GM18511 (cell line): ENCODE measurements at regions not wholly inside any gene's neighbourhood (a gene's known extent, or its start where the extent isn't known, plus 50 kb on each side); places are given as distances from the start of the nearest gene placed in this dataset.

ENCODE experiments used
- ATAC-seq: cut with Tn5 transposase; IDR thresholded peaks from one replicate; pipeline ENCODE4 v1.9.1; 2021; ENCODE audit warnings: mild to moderate bottlenecking, moderate library complexity; ENCODE audit not compliant: unreplicated experiment

DNA sequence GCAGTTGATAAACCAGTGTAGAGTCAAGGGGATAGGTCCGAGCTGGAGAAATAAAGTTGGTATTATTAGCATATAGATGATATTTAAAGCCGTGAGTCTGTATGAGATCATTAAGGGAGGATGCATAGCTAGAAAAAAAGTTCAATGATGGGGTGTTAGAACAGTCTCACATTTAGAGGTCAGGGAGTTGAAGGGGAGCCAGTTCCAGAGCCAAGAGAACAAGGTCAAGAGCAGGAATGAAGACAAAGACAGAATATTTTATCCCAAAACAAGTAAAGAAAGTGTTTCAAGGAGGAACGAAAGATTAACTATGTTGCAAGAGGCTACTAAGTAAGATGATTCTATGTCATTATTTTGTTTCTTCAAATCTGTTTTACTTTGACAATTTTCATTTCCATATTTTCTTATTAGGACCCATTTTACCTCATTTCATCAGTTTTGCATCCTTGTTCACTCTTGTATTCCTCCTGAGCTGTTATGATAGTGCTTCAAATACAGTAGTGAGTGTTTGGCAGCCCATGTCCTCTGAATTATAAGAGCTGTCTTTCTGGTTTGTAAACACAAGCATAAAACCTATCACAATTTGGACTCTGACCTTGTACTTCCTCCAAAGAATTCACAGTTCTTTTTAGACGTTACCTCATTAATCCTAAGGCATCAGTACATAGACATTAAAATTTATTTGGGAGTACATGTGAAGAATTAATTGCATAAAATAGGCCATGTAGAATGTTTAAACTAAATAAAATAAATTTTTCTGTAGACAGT is 695.7 kb upstream of the NECTIN3 start:
- no peak for ATAC-seq

DNA sequence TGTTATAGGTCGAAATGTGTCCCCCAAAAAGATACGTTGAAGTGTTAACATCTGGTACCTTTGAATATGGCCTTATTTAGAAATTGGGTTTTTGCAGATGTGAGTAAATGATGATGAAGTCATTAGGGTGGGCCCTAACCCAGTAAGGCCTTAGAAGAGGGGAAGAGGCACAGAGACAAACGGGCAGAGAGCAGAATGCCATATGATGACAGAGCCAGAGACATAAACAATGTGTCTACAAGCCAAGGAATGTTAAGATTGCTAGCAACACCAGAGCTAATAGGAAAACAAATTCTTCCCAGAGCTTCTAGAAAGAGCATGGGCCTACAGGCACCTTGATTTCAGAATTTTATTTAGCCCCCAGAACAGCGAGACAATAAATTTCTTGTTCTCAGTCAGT is 693.1 kb upstream of the NECTIN3 start:
- ATAC-seq = no peak

DNA sequence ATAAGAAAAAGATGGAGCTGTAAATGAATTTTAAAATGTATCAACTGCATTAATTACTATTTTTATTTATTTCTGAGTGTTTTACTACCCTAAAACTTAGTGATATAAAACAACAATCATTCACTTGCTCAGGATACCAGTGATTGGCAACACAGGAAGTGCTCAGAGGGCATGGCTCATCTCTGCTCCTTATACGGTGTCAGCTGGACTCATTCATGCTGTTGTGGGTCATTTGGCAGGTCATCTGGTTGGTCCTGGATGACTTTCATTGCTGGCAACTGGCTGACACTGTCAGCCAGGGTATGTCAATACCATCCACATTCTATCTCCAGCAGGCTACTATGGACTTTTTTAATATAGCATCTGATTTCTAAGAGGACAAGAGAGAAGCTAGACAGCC is 689.6 kb upstream of the NECTIN3 start:
- no peak for ATAC-seq

DNA sequence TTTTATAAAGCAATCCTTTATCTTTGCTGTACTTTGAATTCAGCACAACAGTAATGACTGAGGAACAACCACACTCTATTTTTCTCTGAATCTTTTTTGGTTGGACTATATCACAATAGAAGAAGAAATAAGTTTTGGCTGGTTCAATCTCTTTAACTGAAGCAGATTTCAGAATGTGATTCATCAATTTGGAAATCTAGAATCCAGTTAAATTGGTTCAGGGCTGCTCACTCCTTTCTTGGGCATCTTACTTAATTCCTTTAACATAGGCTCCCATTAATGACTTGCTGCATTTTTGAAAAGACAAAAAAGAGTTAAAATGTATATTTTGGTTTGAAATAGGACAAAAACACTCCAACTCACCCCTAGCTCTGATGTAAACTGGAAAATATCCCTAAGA is 688.3 kb upstream of the NECTIN3 start:
- ATAC-seq = no peak

DNA sequence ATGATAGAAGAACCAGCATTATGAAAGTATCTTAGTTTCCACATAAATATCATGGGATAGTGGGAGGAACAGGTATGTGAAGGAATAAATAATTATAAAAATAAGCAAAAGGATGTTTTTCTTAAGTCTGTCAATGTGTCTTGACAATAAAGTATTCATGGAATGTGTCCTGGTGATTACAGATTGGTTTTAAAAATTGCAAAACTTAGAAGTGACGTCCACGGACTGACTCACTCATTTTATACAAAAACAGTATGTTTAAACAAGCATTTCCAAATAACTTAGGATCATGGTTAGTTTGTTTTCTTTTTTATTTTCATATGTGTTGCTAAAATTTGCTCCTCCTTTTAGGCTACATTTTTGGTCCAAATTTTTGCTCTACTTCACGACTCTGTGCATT is 687.0 kb upstream of the NECTIN3 start:
- ATAC-seq = no peak

DNA sequence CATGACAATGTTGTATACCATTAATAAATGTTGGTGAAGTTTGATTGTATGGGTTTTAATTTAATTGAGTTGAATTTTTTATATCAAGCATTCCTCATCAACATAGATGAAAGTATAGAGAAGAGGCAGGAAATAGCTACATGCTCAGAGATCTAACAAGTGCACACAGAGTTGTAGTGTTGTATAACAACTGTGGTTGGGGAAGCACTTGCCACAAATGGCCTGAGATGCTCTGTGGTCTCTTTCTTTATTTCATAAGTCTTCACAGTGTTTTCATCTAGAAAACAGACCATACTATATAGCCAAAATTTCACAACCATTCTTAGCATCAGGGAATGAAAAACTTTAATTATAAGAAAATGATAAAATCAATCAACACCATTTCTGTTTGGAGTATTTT is 682.6 kb upstream of the NECTIN3 start:
- no peak for ATAC-seq

DNA sequence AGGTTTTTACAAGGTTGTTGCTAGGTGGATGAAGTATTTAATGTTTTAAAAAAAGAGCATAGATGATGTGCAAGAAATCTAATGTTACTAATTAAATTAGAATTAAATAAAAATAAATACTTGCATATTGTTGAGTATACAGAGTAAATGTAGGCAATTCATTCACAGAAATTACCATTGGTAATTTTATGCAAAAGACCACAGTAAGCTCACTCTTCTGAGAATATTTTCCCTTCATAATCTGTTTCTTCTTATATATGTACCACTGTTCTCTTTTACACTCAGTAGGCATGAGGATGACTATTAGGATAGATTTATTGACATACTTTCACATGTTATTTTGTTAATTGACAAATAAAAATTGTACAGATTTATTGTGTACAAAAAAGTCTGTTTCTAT is 681.2 kb upstream of the NECTIN3 start:
- no peak for ATAC-seq

DNA sequence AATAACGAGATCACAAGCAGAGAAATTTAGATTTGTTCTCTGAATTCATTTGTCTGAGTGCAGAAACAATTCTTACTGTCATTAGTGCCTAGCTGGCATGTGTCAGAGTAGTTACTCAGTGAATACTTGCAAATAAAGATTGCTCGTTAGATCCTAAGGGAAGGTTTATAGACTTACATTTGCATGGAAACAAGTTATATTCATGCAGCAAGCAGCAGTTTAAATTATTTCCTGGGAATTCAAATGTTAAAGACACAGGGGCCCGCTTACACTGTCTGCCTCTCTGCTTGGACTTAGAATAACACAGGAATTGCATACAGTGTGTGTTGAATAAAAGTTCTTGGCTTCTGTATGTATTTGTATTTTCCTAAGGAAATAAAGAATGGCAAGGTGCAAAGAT is 680.6 kb upstream of the NECTIN3 start:
- ATAC-seq = no peak

DNA sequence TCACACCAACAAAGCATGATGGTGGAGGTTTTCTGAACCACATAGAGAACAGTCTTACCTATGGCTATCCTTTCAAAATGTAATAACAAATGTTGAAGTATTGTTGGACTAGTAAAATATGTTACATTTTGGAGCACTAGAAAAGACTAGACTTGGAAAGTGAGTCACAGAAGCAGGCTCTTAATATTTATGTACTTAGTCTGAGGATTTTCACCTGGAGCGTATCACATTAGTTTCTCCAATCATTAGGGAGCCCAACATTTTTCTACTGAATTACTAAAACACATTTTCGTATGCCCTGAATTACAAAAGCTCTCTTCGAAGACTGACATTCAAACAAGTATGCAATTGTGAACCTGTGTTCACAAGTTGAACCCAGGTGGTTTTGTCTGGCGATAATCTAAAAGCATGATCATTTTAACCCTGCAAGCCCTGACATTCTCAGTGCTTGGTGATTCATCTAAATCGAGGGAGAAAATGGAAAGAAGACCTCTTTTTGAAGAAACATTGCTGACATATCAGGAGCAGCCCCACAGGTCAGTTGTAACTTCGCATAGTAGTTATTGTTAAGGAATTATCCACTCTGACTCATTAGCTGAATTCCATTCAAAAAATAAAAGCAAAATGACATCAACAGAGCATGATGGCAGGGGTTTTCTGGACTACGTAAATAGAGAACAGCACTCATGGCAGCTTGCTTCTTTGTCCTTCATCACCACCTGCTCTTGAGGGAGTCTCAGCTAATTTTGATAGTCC is 679.8 kb upstream of the NECTIN3 start:
- no peak for ATAC-seq

DNA sequence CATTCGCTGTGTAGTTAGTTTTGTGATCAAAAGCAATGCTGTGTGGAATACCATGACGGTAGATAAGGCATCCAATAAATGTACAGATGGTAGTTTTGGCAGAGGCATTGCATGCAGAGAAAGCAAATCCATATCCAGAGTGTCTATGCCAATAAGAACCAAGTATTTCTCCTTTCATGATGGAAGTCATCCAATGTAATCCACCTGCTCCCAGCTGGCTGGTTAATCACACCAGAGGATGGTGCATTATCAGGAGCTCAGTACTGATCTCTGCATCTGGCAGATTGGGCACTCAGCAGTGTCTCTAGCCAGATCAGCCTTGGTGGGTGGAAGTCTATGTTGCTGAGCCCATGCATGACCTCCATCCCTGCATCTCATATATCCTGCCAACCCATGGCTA is 677.7 kb upstream of the NECTIN3 start:
- no peak for ATAC-seq

DNA sequence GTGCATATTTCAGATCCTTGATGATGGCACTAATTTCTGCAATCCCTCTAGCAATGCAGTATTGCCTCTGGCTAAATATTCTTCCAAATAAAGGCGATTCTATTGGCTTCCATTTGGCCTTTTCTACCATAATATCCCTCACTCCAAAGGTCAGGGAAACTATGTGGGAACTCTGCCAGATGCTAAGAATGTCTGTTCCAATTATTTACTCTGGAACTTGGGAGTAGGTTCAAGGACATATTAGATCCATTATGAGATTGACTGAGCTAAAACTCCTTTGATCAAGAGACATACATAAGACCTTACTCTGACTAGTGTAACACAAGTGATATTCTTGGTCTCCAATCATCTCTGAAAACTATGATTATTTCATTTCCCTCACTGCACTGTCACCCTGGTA is 674.5 kb upstream of the NECTIN3 start:
- ATAC-seq = no peak

DNA sequence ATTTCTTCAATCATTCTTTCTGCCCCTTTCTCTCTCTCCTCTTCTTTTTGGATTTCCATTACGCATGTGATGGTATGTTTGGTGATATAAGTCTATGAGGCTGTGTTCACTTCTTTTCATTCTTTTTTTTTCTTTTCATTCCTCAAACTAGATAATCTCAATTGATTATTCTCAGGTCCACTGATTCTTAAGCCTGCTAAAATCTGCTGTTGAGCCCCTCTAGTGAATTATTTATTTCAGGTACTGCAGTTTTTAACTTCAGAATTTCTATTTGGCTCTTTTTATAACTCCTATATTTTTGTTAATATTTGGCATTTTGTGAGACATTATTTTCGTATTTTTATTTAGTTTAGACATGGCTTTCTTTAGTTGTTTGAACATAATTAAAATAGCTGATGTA is 671.3 kb upstream of the NECTIN3 start:
- no peak for ATAC-seq

DNA sequence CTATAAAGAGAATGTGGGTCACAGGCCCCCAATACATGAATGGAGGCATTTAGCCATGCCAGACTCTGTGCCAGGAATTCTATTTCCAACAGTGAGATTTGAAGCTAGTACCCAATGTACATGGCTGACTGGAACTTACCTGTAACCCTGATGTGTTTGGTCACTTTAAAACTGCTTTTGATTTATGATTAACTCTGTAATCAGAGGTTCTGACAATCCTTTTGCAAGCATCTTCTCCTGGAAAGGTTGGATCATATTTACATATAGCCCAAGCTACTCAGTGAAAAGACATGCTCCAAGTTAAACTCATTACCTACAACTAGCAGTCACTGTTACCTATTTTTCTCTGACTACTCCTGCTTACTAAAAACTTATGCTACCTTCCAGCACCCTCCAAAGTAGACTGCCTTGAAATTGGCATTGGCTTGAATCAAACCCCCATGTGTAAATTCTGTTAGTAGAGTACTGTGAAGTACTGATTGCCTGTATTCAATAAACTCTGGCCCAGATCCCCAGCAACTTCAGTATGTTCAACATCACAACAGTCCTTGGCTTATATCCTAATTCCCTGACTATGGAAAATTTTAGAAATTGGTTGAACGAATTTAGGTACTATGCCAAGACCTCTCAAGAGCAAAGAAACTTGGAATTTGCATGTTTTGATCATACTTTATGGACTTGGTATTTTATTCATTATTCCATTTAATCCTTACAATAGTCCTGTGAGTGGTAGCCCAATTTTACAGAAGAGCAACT is 665.6 kb upstream of the NECTIN3 start:
- ATAC-seq = no peak

DNA sequence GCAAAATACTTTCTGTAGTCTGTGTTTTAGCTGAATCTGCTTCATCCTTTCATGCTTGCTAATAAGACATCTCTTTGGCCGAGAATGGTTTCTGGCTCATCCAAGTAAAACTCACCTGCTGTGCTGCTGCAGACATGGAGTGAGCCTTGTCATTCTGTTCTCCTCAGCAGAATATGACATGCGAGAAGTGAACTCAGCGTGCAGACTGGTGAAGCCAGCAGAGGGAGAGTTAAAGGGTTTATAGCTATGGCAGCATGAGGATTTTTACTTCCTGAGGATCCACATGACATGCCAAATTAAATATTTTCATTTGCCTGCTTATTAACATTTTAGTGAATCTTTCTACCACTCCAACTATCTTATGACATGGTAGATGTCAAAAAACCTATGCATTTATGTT is 658.4 kb upstream of the NECTIN3 start:
- no peak for ATAC-seq

DNA sequence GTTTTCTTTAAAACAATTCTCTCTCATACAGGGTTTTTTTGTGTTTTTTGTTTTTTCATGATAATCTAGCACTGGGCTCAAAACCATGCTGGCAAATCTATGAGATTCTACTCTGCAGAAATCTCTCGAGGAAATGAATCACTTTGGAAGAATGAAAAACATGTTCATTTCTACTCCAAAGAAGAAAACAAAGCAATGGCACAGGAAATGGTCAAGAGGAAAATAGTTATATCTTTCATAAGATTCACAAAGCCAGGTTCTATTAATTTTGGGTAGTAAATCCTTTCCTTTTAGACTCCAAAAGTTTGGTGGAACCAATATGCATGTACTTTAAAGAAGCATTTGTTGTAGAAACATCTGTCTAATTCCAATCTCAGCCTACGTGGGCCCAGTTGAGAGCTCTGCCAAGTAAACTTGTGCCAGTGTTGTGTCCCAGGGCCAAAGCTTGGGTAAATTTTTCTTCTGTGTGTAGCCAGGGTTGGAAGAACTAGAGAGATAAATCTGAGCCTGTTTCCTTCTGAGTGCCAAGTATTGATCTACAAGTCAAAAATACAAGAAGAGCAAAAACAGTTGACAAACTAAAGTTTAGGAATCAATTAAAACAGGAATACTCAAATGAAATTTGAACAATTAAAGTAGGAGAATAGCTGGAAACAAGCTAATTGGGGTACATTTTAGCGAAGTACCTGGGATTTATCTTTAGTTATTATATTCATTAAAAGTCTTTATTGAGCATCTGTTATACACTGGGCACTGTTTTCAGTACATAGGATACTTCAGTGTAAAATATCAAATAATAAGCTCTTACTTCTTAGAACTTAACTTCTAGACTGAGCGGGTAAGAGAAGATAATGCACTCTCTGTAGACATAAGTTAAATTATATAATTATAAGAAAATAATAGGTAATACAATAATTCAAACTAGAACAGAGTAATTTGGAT is 657.5 kb upstream of the NECTIN3 start:
- ATAC-seq = no peak

DNA sequence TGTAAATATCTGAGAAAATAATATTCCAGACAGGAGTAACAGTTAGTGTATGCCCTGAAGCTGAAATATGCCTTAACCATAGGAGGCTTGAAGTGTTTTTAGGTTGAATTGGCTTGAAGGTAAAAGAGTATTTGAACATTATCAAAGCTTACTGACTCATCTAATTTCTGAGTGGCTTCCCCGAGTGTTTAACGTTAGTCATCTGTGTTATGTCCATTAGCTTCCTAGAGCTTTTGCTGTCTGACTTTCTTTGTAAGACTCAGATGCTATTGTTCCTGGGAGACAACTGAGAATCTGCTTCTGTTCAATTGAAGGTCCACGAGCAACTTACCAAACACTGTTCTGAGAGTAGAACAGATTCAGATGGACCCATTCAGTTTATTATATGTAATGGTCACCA is 656.8 kb upstream of the NECTIN3 start:
- ATAC-seq = no peak

DNA sequence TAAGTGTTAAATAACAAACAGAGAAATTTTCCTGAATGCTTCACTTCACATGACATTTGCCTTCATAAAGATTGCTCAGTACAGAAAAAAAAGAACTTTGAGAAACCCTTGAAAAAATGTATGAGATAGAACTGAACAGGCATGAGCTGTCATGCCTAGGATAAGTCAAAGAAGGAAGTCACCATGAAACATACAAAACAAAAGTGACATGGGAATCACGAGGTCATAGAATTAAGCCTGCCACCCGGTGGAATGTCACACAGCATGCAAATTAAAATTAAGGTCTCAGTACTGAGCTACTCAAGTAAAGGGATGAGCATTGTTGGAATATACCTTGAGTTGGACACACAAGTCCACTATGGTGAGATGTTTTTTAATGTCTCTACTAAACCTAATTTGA is 652.5 kb upstream of the NECTIN3 start:
- no peak for ATAC-seq

DNA sequence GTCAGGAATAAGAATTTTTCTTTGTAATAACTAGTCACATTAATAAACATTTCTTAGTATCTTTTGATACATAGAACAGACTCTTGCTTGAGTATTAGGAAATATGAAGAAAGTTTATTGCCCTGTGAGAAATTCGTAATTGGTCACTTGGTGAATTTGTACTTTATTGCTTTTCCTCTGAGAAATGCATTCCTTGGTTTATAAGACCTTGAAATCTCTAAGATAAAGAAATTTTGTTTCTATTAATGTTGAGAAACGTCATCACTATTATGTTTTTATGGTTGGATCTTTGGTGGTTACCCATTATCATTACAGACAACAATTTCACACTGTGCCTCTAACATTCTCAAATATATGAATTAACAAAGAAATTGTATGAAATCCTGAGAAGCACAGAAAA is 652.0 kb upstream of the NECTIN3 start:
- no peak for ATAC-seq

DNA sequence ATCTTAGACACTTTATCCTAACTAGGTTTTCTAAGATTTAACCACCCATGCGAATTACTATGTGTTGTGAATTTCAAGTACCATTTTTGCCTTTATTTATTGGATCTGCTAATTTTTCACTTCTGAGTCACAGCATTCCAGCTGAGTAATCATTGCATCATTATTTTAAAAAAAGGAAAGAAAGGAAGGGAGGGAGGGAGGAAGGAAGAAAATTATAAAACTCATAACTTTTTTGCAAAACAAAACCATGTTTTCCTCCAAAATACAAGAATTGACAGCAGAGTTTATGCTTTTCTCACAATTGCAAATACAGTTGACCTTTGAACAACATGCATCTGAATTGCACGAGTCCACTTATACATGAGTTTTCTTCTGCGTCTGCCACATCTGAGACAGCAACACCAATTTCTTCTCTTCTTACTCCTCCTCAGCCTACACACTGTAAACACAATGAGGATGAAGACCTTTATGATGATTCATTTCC is 651.4 kb upstream of the NECTIN3 start:
- no peak for ATAC-seq

DNA sequence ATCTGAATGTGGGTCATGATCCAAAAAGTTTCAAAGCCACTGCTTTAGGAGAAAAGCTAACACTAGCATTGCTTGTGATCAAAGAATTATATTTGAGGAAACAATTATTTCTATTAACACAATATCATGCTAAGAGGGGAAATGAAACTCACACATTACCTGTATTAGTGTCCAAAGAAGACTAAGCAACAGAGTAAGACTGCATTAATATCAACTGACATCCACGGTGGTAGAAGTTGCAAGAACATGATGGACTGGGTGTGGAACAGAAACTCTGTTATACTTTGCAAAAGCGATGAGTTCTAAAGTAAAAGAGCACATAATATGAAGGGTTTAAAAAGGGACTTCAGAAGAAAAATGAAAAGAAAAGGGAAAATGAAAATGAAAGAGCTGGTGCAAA is 648.3 kb upstream of the NECTIN3 start:
- no peak for ATAC-seq

DNA sequence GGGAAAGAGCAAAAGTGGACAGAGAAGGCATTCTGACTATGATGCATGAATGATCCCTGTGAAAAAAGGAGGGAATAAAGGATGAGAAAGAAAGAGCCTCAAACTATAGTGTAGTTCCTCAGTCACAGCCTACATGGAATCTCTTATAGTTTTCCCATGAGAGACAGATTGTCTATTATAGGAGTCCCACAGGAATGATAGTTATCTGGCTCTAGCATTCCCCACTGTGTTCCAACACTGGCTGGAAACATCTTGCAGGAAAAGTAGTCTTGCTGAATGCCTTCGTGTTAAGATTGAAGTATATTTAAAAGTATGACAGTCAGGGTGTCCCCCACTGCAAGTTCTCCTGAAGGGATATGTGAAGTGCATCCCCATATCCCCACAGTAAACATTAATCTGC is 641.5 kb upstream of the NECTIN3 start:
- no peak for ATAC-seq
